ENCODE measurements at regions not wholly inside any gene's neighbourhood (a gene's known extent, or its start where the extent isn't known, plus 50 kb on each side); places are given as distances from the start of the nearest gene placed in this dataset.
"Not testable (repeated sequence)": the region's sequence is repeated elsewhere in the genome, so short reads cannot be mapped to it uniquely, and the experiment has no call there.

DNA sequence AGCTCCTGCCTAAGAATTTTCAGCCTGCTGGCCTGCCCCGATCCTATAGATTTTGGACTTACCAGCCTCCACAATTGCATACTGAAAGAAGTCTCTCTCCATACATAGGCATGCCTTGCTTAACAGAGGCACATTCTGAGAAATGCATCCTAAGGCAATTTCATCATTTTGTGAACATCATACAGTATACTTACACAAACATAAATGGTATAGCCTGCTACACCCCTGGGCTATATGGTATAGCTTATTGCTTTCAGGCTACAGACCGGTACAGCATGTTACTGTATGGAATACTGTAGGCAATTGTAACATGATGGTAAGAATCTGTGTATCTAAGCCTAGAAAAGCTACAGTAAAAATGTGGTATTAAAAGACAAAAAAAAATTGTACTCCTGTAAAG is 174.7 kb downstream of the NRIP1 start:
- WGBS, 2 donors, result 100% methylated on average over 2 of the region's 2 CpGs

DNA sequence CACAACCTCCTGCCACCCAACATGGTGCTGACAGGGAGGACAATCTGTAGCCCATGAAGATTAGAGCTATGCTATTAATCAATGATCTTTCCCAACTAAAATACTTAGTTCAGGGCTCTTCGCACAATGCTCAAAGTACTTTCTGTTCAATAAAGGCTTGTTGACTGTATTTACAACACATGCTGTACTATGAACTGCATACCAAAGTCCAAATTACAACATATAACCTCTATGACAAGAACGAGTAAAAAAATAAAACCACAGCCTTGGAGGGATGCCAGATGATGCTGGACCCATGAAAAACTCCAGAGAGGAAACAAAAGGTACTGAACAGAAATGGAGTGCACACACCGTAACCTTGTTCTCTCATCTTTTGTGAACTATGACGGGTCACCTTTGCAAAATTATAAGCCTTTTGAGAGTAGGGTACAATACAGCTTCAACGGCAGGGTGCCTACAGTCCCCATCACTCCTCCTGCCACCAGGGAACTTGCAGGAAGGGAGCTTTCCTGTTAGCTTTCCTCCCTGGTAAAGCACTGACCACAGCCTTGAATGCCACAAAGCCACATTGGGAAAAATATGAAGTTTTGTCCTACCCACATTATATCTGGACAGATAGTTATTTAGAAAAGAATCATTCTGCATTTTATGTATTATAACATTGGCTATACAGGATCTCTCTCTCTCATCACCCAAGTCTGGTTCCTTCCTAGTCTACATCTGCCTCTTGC is 175.6 kb downstream of the NRIP1 start:
- Histone ChIP-seq H3K36me3 (no peaks in the 10 kb centered on the region), H3K4me3 (no peak overlapping the region), H3K4me1 (no peaks in the 10 kb centered on the region), H3K27me3 (no peaks in the 10 kb centered on the region), H3K27ac (no peak overlapping the region), H3K9me3 (no peaks in the 10 kb centered on the region)
- DNase-seq, result no peak
- TF ChIP-seq, protein P1, sequence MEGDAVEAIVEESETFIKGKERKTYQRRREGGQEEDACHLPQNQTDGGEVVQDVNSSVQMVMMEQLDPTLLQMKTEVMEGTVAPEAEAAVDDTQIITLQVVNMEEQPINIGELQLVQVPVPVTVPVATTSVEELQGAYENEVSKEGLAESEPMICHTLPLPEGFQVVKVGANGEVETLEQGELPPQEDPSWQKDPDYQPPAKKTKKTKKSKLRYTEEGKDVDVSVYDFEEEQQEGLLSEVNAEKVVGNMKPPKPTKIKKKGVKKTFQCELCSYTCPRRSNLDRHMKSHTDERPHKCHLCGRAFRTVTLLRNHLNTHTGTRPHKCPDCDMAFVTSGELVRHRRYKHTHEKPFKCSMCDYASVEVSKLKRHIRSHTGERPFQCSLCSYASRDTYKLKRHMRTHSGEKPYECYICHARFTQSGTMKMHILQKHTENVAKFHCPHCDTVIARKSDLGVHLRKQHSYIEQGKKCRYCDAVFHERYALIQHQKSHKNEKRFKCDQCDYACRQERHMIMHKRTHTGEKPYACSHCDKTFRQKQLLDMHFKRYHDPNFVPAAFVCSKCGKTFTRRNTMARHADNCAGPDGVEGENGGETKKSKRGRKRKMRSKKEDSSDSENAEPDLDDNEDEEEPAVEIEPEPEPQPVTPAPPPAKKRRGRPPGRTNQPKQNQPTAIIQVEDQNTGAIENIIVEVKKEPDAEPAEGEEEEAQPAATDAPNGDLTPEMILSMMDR (IDR thresholded peaks at IDR 0.05), result no peak
- no peak for TF ChIP-seq POLR2A (IDR thresholded peaks at IDR 0.05)
- intact Hi-C loops (cut with DNase I), result no loop called here
- WGBS, 2 donors, result 54 to 57% methylated on average over 5 of the region's 5 CpGs

More for the DNA sequence above, 174.7 kb downstream of the NRIP1 start:
- no peak overlapping the region for H3K27ac ChIP-seq
- no peaks in the 10 kb centered on the region for H3K36me3 ChIP-seq
- H3K9me3 ChIP-seq, result no peaks in the 10 kb centered on the region
- no peak overlapping the region for H3K4me3 ChIP-seq
- H3K27me3 ChIP-seq, result no peaks in the 10 kb centered on the region
- no peak for DNase-seq
- intact Hi-C loops (cut with DNase I), result no loop called here
- no peaks in the 10 kb centered on the region for H3K4me1 ChIP-seq
- TF ChIP-seq, protein P1 (IDR thresholded peaks at IDR 0.05), result no peak
- no peak for TF ChIP-seq POLR2A (IDR thresholded peaks at IDR 0.05)

DNA sequence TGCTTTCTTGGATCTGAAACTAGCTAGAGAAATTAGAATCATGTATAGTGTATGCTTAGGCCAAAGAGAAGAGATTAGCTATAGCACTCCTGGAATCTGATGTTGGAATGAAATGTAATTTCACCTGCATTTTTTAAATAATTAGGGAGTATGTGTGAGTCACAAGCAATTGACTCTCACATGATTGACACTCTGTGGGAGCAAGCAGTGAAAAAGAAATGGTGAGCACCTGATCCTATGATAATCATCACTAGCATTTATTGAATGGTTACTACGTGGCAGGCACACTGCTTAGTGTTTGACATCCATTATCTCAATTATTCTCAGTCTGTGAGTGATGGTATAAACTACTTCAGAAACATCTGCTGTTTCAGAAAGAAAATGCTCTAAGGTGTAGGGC is 176.6 kb downstream of the NRIP1 start:
- whole genome bisulfite sequencing, 2 donors, result 48 to 80% methylated on average over 1 of the region's 1 CpG
- Histone ChIP-seq H3K4me3 (no peak overlapping the region), H3K27me3 (no peaks in the 10 kb centered on the region), H3K4me1 (no peaks in the 10 kb centered on the region), H3K9me3 (no peaks in the 10 kb centered on the region), H3K36me3 (no peaks in the 10 kb centered on the region), H3K27ac (no peak overlapping the region)
- no peak for DNase-seq
- no peak for TF ChIP-seq POLR2A (IDR thresholded peaks at IDR 0.05)
- TF ChIP-seq, protein P1 (IDR thresholded peaks at IDR 0.05), result no peak
- intact Hi-C loops (cut with DNase I), result no loop called here

DNA sequence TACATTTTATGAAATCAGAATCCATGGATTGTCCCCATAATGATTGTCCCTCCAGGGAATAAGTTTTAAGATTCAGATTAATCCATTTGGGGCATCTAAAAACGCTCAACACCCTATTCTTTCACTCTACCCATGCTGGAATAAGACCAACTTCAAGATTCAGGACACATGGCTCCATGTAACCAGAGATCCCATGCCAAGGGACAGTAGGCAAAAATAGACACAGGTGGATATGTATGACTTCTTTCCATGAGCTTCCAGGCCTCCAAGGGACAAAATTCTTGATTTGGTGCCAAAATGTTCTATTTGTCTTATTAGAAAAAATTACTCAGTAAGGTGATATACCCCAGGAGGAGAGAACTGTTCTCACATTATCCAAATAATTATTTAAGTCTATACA is 178.8 kb downstream of the NRIP1 start:
- intact Hi-C loops (cut with DNase I), result no loop called here
- no peaks in the 10 kb centered on the region for H3K4me1 ChIP-seq
- H3K9me3 ChIP-seq, result no peaks in the 10 kb centered on the region
- DNase-seq, result no peak
- no peak overlapping the region for H3K4me3 ChIP-seq
- no peaks in the 10 kb centered on the region for H3K27me3 ChIP-seq
- H3K27ac ChIP-seq, result no peak overlapping the region
- H3K36me3 ChIP-seq, result no peaks in the 10 kb centered on the region
- TF ChIP-seq, protein P1 (IDR thresholded peaks at IDR 0.05), result no peak
- TF ChIP-seq POLR2A (IDR thresholded peaks at IDR 0.05), result no peak
- 58 to 87% methylated on average over 1 of the region's 1 CpG for WGBS, 2 donors

DNA sequence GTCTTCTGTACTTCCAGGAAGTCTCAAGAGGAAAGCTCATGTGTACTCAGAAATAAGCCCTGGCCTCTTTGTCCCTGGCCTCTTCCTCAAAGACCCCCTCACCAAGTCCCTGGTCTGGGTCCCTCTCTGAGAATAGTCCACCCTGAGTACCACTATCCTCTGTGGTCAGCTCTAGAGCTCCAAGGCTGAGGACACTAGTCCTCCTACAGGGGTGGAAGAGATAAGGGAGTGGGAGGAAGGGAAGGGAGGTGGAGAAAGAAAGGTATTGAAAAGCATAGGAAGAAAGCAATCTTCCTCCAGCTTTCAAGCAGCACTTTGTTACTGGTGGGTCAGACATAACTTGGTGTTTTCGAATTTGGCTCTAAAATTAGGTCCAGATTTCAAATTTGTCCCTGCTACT is 181.4 kb downstream of the NRIP1 start:
- TF ChIP-seq, protein P1 (IDR thresholded peaks at IDR 0.05), result no peak
- TF ChIP-seq POLR2A (IDR thresholded peaks at IDR 0.05), result no peak
- no peaks in the 10 kb centered on the region for H3K9me3 ChIP-seq
- intact Hi-C loops (cut with DNase I), result no loop called here
- WGBS, 2 donors, result 79 to 91% methylated on average over 1 of the region's 1 CpG
- no peaks in the 10 kb centered on the region for H3K27me3 ChIP-seq
- H3K36me3 ChIP-seq, result no peaks in the 10 kb centered on the region
- no peak overlapping the region for H3K27ac ChIP-seq
- H3K4me3 ChIP-seq, result no peak overlapping the region
- DNase-seq, result no peak
- peaks cover 0 to 15% (median 3%) of the 10 kb centered on the region in 3 donors for H3K4me1 ChIP-seq

DNA sequence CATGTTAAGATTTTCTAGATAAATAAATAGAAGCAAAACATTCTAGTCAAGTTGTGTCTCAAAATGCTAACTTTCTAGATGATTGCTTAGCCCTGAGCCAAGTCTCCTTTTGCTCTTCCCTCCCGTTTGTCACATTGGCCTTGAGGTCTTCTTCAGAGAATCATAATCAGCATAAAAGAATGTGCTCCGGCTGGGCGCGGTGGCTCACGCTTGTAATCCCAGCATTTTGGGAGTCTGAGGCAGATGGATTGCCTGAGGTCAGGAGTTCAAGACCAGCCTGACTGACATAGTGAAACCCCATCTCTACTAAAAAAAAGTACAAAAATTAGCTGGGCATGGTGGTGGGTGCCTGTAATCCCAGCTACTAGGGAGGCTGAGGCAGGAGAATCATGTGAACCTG is 182.3 kb downstream of the NRIP1 start:
- DNase-seq; H3K9me3 ChIP-seq; H3K27me3 ChIP-seq; H3K27ac ChIP-seq; intact Hi-C loops (cut with DNase I); H3K4me3 ChIP-seq; H3K36me3 ChIP-seq: not testable (repeated sequence)
- H3K4me1 ChIP-seq, result peaks cover 0 to 23% (median 10%) of the 10 kb centered on the region in 3 donors
- WGBS, 2 donors, result 76 to 80% methylated on average over 5 of the region's 5 CpGs
